ENCODE measurements at regions not wholly inside any gene's neighbourhood (a gene's known extent, or its start where the extent isn't known, plus 50 kb on each side); places are given as distances from the start of the nearest gene placed in this dataset.

DNA sequence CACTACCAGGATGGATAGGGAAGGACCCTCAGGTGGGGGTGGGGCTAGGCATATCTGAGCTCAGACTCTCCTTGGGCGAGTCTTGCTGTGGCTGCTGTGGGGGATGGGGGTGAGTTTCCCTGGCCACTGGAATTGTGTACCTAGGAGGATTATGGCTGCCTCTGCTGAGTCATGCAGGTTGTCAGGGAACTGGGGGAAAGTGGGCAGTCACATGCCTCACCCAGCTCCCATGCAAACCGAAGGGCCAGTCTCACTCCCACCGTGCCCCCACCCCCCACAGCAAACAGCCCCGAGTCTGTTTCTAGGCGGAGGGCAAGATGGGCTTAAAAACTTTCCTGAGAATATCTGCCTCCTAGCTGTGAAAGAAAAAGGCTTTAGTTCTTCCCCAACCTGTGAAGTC is 210.3 kb upstream of the FERMT1 start:
- TF ChIP-seq, protein P1, sequence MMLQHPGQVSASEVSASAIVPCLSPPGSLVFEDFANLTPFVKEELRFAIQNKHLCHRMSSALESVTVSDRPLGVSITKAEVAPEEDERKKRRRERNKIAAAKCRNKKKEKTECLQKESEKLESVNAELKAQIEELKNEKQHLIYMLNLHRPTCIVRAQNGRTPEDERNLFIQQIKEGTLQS (IDR thresholded peaks at IDR 0.05), result no peak
- TF ChIP-seq EZH2 (IDR thresholded peaks at IDR 0.05), result no peak
- no peak for TF ChIP-seq TCF7L2 (IDR thresholded peaks at IDR 0.05; ENCODE audit: borderline replicate concordance, extremely low read depth, insufficient read depth, insufficient read length)
- TF ChIP-seq, protein P2, sequence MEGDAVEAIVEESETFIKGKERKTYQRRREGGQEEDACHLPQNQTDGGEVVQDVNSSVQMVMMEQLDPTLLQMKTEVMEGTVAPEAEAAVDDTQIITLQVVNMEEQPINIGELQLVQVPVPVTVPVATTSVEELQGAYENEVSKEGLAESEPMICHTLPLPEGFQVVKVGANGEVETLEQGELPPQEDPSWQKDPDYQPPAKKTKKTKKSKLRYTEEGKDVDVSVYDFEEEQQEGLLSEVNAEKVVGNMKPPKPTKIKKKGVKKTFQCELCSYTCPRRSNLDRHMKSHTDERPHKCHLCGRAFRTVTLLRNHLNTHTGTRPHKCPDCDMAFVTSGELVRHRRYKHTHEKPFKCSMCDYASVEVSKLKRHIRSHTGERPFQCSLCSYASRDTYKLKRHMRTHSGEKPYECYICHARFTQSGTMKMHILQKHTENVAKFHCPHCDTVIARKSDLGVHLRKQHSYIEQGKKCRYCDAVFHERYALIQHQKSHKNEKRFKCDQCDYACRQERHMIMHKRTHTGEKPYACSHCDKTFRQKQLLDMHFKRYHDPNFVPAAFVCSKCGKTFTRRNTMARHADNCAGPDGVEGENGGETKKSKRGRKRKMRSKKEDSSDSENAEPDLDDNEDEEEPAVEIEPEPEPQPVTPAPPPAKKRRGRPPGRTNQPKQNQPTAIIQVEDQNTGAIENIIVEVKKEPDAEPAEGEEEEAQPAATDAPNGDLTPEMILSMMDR (IDR thresholded peaks at IDR 0.05 in 2 of 3, conservative IDR thresholded peaks at IDR 0.05 in 1 of 3; ENCODE audit: borderline replicate concordance in 1 of 3, insufficient read depth in 1 of 3, low read depth in 2 of 3, low read length in 2 of 3), result no peak
- no peak for TF ChIP-seq EZH2phosphoT487 (IDR thresholded peaks at IDR 0.05; ENCODE audit: borderline replicate concordance)
- TF ChIP-seq SP1 (IDR thresholded peaks at IDR 0.05; ENCODE audit: low read depth), result no peak
- TF ChIP-seq ZNF274 (IDR thresholded peaks at IDR 0.05; ENCODE audit: low read depth, low read length), result no peak
- TF ChIP-seq, protein P3, sequence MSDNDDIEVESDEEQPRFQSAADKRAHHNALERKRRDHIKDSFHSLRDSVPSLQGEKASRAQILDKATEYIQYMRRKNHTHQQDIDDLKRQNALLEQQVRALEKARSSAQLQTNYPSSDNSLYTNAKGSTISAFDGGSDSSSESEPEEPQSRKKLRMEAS (IDR thresholded peaks at IDR 0.05), result no peak

All from HCT116 (cell line).